HG03439 (cell line): ENCODE measurements at regions not wholly inside any gene's neighbourhood (a gene's known extent, or its start where the extent isn't known, plus 50 kb on each side); places are given as distances from the start of the nearest gene placed in this dataset.

ENCODE experiments used
- ATAC-seq: cut with Tn5 transposase; IDR thresholded peaks from one replicate; pipeline ENCODE4 v1.9.1; 2021; ENCODE audit warnings: mild to moderate bottlenecking, moderate library complexity; ENCODE audit not compliant: unreplicated experiment

DNA sequence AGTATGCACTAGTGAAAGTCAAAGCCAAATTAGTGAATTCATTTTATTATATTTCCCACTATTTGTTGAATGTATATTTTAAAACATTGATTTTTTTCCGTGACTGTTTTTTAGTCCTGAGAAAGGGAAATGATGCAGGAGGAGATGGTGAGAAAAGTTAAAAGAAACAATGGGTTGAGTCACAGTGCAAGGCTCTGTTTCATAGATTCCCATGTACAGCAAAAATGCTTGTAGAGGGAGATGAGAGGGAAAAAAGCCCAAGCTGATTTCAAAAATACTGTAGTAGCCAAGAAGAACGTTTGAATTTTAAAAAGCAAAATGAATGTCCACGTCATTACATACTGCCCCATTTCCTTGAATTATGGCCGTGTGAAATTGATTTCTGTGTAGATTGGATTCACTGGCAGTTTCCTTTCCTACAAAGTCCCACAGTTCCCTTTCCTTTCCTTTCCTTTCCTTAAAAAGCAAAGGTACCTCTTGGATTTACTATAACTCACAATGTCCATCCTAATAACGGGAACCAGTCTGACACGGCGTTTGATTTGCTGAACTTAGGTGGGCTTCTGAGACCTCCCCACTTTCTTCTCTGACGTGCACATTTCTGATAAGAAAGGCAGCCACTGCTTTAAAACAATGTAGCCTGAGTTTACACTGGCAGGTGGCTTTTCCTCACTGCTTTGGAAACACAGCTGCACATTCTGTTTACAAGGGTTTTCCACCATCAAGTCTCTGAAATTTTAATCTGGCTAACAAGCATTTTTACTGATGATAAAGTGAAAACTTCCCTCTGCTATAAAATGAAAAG is 63.7 kb downstream of the SPCS3 start:
- no peak for ATAC-seq

- no peak for ATAC-seq
Observed at GRCh38 chr4:176385601-176386000, 65.8 kb downstream of the SPCS3 start.

DNA sequence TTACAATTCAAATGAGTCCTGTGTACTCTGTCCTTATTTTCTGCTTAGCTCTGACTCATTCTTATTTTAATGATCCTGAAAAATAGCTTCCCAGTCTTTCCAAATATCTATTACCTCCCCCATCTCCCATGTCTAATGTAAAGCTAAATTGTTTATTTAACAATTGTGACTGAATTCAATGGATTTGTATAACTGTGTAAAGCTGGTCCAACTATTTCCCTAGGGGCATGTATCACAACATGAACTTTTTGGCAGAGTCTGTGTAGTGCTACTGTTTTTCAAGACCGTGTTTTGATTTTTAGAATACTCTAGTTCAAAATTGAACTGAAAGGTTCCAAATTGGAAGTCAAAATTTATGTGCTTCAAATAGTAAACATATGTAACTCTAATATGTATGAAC is 67.8 kb downstream of the SPCS3 start:
- ATAC-seq = no peak

DNA sequence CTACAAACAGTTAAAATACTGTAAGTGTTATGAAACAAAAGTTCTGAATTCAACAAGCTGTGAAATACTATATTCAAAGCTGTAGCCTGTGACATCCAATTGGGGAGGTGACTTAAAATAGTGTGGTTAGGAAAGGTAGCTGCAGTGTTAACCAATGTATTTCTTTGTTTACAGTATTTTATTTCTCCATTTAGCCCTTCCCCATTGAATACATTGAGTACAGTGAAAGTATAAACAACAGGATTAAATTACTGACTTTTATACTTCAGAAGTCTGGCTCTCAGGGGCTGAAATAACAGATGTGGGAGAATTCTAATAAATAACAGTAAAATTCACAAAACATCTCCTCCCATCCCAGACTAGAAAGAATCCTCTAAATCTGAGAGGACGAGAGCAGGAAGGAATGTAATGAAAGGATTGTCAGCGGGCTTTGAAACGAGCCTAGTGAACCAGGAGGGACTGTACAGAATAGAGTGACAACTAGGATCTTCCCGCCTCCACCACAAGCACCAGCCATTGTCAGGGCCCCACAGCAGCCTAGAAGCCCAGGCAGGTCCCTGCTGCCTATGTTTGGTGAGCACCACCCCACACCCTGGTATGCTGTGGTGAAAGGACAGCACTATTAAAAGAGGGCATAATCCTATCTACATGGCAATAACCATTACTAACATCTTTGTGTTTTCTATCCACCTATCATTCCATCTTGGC is 73.7 kb downstream of the SPCS3 start:
- no peak for ATAC-seq

DNA sequence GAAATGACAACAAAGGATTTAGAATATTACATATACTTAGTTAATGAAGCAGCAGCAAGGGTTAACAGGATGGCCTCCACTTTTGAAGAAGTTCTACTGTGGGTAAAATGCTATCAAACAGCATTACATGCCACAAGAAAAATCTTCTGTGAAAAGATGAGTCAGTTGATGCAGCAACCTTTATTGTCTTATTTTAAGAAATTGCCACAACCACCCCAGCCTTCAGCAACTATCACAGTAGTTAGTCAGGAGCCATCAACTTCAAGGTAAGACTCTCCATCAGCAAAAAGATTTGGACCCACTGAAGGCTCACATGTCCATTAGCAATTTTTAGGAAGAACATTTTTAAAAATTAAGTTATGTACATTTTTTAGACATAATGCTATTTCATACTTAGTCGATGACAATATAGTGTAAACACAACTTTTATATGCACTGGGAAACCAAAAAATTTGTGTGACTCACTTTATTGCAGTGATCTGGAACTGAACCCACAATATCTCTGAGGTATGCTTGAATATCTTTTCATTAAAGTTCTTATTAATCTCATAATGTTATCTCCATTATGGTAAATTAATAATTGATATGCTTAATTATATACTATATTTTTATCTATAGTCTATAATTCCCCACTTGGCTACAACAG is 81.2 kb downstream of the SPCS3 start:
- ATAC-seq = no peak

DNA sequence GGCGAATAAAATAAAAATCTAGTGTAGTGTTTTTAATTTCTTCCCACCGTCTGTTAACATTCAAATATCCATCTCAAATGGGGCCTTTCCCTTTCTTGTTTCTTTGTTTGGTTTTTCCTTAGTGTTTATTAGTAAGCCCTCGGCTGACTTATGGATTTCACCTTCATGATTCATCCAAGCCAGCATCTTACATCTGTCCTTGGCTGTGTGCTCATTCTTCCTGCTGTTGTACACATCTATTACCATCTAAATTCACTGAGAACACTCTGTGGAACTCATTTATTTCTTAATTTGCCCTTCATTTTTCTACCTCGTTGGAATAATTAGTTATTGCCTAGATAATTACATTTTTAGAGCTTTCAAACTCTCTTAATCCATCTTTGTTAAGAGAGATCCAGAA is 84.9 kb downstream of the SPCS3 start:
- ATAC-seq = no peak

DNA sequence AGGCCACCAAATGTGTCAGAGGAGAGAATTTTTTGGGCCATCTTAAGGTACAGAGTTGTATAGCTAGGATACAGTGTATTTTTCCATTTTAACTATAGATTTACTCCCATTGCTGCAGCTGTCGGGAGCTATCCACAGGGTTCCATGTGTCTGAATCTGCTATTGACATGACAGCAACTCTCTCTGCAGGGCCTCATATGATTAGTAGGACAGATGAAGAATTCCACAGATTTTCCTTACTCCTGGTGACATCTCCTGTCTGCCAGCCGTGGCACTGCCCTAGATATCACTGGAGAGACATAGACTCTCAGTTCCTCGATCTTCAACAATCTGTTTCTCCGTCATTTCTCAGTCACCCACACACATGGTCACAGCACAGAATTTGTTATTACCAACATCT is 86.5 kb downstream of the SPCS3 start:
- ATAC-seq = no peak

- ATAC-seq = no peak
Observed at GRCh38 chr4:176406736-176407135, 87.0 kb downstream of the SPCS3 start.

- no peak for ATAC-seq
Observed at GRCh38 chr4:176409627-176410026, 89.9 kb downstream of the SPCS3 start.

- ATAC-seq = no peak
Observed at GRCh38 chr4:176413171-176413570, 93.4 kb downstream of the SPCS3 start.

GRCh38 chr4:176422001-176422400 is 102.2 kb downstream of the SPCS3 start:
- ATAC-seq = no peak

DNA sequence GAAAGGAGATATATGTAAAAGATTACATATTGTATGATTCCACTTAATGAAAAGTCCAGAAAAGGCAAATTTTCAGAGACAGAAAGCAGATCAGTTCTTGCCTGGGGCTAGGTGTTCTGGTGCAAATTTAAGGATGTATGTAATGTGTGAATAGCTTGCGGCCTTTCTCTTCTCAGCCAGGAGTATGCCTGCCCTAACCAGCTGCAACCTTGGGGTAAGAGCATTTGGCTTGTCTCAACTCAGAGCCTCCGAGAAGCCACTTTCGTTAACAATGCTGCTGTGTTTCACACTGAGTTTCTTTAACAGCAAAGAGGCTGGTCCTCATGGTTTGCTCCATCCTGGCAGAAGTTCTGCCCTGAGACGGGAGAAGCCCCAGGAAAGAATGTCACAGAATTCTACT is 102.7 kb downstream of the SPCS3 start:
- ATAC-seq = no peak

DNA sequence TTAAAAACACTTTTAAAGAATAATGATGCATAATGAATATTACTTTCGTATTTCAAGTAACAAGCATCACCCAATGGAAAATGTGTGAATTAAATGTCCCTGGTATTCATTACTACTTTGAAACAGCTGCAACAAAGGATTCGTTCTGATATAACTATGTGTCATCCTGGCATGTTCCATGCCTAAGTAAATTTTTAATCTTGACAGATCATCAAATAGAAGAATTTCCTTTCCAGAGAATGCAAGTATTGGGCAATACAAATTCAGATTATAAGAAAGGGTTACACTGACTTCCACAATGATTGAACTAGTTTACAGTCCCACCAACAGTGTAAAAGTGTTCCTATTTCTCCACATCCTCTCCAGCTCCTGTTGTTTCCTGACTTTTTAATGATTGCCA is 105.3 kb downstream of the SPCS3 start:
- ATAC-seq = no peak

DNA sequence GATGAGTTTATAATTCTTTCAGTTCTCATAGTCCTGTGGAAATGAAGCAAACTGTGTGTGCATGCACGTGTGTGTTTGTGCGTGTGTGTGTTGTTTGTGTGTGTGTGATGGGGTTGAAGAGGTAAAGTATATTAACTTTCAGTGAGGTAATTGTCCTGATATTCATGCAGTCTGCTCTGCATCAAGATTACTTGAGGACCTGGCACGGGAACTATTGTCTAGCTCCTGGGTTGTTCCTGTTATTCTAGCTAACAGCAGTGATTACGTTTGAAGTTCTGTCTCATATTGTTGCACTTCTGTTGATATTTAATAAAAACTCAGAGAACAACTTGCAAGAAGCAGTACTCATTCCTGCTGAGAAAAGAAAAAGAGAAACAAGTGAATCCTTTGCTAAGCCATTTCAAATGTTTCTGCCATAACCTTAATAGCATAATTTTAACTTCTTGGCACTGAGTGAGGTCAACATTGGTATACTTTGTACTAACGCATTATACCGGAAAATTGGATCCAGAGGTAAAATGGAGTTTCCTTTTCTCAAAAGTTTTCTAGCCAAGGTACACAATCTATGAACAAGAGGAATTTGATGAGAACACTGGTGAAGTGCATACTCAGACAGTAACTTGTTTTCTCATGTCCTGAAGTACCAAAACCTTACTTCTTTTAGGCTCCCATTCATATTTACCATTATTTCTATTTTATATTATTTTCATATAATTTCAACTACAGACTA is 113.2 kb downstream of the SPCS3 start:
- ATAC-seq = no peak

DNA sequence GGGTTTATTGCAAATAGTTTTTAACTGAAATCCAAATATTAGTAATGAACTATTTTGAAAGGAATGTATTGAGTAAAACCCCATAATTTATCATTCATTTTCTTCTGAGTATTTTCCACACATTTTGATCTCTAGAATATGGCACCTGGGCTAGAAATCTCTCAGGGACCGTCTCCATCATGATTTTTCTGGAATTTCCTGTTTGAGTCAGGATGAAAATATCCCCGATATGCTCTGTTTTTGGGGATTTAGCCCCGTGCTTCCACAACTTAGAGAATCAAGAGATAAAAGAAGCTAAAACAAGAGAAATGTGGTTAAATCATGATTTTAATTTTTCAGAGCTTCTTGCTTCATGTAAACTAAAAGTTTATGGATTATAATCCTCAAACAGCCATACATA is 114.2 kb downstream of the SPCS3 start:
- ATAC-seq = no peak

GRCh38 chr4:176435901-176436292 is 116.1 kb downstream of the SPCS3 start:
- no peak for ATAC-seq

DNA sequence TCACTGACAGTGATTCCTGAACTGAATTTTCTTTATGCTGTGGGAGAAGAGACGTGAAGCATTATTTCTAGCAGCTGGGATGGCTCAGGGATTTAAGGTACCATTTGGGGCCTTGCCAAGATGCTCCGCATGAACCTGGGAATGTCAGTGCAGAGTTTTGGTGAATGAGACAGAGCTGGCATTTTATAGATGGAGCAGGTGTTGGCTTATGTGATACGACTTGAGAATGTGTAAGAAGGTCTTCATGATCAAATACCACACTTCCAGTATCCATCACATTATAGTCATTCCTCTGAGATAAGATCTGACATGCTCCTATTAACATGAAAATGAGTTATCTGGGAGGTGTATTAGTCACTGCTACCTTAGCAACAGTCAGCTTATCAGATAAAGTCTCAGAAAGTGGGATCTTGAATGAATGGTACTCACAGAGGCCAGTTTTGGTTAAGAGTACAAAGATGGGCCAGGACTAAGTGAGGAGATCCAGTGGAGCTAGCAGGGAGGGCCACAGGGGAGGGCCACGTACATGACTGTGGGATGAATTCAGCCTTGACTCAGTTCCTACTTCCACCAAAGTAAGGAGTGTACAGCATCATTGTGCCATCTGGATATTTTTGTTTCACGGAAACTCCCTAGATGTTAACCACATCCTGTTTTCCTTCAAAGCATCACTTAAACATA is 116.7 kb downstream of the SPCS3 start:
- peak; percentile 65 for ATAC-seq

GRCh38 chr4:176437756-176438155 is 118.0 kb downstream of the SPCS3 start:
- no peak for ATAC-seq

DNA sequence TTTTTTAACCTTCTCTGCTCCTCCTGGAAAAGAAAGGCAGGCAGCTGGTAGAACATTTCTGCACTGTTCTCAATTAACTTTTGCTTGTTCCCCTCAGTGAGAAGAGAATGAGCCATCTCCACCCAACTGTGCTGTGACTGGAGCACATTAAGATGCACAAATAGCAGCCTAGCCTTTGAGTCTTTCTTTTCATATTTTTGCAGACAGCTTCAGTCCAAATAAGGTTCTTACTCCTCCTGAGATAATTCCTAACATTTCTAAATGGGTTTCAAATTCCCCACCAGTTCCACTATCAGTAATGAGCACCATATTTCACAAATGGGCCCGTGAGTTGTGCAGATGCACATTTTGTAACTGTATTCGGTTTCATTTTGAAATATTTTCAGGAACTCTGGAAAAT is 118.6 kb downstream of the SPCS3 start:
- no peak for ATAC-seq

DNA sequence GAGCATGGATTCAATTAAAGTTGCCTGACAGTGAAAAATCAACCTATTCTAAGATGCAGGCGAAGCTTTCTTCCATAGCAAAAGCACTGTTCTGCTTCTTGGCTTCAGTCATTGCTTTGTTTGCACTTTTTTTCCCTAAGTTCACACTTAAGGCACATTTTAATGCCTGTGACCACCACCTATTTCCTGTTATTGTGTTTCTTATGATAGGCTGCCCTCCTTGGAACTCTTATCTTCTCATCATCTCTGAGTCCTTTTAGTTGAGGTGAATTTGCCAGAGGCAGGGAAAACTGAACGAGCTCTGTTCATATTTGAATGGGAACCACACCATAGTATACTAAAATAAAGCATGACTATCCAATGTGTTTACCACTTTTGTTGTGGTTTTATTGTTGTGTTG is 119.8 kb downstream of the SPCS3 start:
- ATAC-seq = no peak

- ATAC-seq = no peak
Observed at GRCh38 chr4:176440698-176441097, 120.9 kb downstream of the SPCS3 start.
